ENCODE measurements at regions not wholly inside any gene's neighbourhood (a gene's known extent, or its start where the extent isn't known, plus 50 kb on each side); places are given as distances from the start of the nearest gene placed in this dataset.

GRCh38 chr5:96595300-96596090, 66.7 kb upstream of the CAST start:
- DNase-seq, result no peak

- peak; percentile 35 for DNase-seq
These were observed 64.6 kb upstream of the CAST start for GRCh38 chr5:96597438-96598020.

- no peak for DNase-seq
These were observed 61.0 kb upstream of the CAST start for GRCh38 chr5:96601200-96601599.

- DNase-seq, result peak; percentile 67
These were observed 60.4 kb upstream of the CAST start for GRCh38 chr5:96601715-96602244.

- no peak for DNase-seq
These were observed 59.4 kb upstream of the CAST start for GRCh38 chr5:96602776-96603175.

GRCh38 chr5:96605144-96605837, 56.9 kb upstream of the CAST start:
- no peak for DNase-seq

DNA sequence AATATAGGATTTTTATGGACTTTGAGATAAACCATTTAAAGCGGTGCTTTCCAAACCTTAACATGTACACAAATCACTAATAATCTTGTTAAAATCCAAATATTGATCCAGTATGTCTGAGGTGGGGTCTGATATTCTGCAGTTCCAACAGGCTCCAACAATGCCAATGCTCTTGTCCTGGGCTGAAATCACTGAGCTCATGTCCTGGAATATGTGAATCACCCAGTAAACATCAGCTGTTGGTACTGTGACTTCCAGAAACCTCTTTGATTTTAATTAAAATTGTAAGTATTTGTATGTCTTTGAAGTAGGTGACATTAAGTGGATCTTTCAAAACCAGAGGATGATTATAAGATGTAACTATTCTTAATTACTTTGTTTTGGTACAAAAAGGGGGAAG, 52.8 kb upstream of the CAST start:
- DNase-seq, result no peak

GRCh38 chr5:96610747-96611146, 51.4 kb upstream of the CAST start:
- DNase-seq, result no peak

DNA sequence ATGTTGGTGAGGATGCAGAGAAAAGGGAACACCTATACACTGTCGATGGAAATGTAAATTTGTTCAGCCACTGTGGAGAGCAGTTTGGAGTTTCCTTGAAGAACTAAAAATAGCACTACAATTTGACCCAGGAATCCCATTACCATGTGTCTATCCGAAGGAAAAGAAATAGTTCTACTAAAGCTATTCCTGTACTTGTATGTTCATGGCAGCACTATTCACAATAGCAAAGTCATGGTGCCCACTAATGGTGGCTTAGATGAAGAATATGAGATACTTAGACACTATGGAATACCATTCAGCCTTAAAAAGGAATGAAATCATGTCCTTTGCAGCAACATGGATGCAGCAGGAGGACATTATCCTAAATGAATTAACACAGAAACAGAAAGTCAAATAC, 50.2 kb upstream of the CAST start:
- DNase-seq, result no peak
